Heart left ventricle (tissue), 13 donors: ENCODE measurements at regions not wholly inside any gene's neighbourhood (a gene's known extent, or its start where the extent isn't known, plus 50 kb on each side); places are given as distances from the start of the nearest gene placed in this dataset.

Experiments
- CTCF ChIP-seq, 12 donors: fragments of 200-600 bp; sonication (generic) in 4 of 12; IDR thresholded peaks; one replicate each; pipeline versions ENCODE4 v1.5.0 to v1.8.0; 2018 to 2022; ENCODE audit warnings: antibody characterized with exemption in 12 of 12, mild to moderate bottlenecking in 5 of 12
- POLR2A ChIP-seq, 2 donors: fragments of 450-650 bp; IDR thresholded peaks; one replicate each; pipeline ENCODE4 v1.6.1; 2017; ENCODE audit warnings: antibody characterized with exemption in 2 of 2, mild to moderate bottlenecking in 2 of 2, moderate library complexity in 2 of 2
- donor health status: ischemic (EF 13 %, LVEDD 7.1; RV severe dilation, severe dysfunction).
- donor health status: DM: no; HTN: yes; CAD: no.
- donor health status: DM: no; HTN: no; CAD: no.
- donor health status: ischemic (EF 25% LVEDD 6.9; RV normal size, moderate dysfunction).
- donor health status: ischemic (EF 25% LVEDD 5.7; RV mildly dilated, moderate dysfunction).
- donor health status: ischemic (EF 35%, LVEDD 5.7; RV mildly dilated, moderate dysfunction).
- donor health status: nonischemic (EF 11% LVEDD 7.7; RV severe dilation, severe dysfunction).
- donor health status: DM: yes; HTN: yes; CAD: no.
- donor health status: PGD.
- donor health status: ischemic (EF 29% LVEDD 5.4; RV normal size, mild dysfunction).
- donor health status: nonischemic (EF 23%, LVEDD 6.1; RV moderate dilation, normal function).

GRCh38 chr1:221880182-221880581 lies 138.3 kb upstream of the DUSP10 start:
- TF ChIP-seq CTCF (IDR thresholded peaks at IDR 0.05) (no peak), POLR2A (IDR thresholded peaks at IDR 0.05) (no peak)
